ENCODE measurements at regions not wholly inside any gene's neighbourhood (a gene's known extent, or its start where the extent isn't known, plus 50 kb on each side); places are given as distances from the start of the nearest gene placed in this dataset.
"Not testable (repeated sequence)": the region's sequence is repeated elsewhere in the genome, so short reads cannot be mapped to it uniquely, and the experiment has no call there.

DNA sequence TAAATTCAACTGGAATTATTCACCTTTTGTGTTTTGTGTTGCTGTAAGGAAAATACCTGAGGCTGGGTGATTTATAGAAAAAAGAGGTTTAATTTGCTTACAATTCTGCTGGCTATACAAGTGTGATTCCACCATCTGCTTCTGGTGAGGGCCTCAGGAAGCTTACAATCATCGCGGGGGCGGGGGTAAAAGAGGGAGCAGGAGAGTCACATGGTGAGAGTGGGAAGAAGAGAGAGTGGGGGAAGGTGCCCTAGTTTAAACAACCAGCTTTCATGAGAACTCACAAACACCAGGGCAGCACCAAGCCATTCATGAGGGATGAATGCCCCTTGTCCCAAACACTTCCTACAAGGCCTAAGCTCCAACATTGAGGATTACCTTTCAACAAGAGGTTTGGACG is 760.7 kb upstream of the PCDH9 start:
- DNase-seq: no peak

DNA sequence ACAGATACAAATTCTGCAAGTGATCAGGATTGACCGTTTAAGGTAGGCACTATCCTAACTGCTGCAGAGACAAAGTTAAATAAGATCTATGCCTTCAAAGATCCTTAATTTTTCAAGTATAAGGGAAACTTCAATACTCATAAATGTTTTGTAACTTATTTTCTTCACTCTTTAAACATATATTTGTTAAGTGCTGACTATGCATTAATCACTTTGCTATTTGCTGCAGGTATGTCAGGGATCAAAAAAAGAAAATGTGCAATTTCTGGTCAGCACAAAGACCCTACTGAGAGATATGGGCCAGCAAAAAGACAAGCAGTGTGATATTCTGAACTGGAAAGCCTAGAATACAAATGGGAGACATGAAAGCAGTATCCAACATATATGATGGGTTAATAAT is 756.1 kb upstream of the PCDH9 start:
- no peak for DNase-seq

DNA sequence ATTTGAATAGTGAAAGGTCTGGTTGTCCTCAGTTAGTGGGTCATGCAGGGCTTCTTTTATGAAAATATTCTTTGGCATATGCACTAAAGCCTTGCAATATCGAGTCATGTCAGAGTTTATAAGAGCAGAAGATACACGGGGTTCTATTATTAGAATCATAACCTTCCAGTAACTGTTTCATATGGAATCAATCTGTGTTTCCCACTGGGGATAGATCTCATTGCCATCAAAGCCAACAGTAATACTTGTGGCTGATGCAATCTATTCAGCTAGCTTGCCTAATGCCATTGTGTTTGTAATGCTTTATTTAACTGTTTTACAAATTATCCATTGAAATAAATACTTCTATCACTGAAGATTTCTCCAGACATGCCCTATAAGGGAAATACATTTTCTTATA is 746.9 kb upstream of the PCDH9 start:
- DNase-seq: no peak

DNA sequence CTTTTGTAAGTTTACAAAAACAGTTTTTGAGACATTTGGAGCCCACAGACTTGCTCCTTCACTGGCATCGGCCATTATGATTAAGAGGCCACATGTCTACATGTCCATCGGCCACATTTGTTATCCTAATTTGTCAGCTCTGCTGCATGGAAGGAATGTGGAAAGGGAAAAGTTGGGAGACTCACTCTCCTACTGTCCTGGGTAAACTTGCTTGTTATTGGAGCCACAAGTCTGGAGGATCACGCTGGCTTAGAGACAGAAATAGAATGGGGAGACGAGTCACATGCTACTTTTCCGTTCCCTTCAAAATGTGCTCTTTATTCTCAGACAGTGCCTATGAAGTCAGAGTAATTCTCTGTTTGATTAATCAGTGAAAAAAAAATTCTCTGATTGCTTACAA is 741.2 kb upstream of the PCDH9 start:
- no peak for DNase-seq

DNA sequence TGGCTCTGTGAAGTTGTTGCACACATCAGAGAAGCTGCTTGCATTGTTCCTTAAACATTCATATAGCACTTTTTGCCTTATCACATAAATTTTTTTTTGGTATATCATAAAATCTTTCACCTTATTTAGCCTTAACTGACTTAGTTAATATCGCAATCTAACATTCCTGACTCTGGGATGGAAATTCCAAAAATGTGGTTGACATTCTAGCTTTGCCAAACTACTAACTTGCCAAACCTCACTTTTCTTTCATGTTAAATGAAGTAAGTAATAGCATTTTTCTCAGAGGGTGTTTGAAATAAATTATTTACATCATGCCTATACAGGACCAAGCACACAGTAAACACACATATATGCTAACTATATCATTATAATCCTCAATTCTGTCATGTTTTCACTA is 736.9 kb upstream of the PCDH9 start:
- DNase-seq: no peak

DNA sequence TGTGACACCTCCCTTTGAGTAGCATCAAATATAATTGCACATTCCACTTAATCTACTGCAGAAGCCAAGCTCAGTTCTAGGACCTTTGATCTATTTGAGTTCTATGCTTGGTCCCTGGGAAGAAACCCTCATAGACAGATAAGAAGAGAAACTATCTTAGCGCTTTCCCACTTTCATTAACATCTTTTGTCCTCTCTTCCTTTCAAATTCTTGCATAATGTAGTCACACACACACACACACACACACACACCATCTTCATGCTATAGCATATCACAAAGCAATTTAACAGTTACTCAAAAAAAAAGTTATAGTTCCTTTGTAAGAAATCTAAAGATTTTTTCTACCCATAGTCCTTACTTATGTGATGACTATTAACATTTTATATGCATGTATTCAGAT is 735.9 kb upstream of the PCDH9 start:
- DNase-seq: no peak

DNA sequence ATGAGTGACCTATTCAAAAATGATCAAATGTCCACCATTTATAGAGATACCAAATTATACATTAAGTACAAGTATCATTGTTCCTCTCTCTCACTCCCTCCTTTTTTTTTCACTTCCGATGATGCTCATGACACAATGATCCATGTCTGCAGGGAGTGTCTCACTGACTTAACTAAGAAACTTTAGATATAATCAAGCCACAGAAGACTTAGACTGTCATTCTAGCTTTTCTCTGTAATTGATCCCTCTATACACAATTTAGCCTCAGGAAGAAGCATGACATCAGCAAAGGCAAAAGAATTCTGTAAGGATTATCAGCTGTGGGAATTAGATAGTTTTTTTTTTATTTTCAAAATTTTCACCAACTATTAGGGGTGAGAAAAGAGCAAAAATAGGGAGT is 734.9 kb upstream of the PCDH9 start:
- no peak for DNase-seq

DNA sequence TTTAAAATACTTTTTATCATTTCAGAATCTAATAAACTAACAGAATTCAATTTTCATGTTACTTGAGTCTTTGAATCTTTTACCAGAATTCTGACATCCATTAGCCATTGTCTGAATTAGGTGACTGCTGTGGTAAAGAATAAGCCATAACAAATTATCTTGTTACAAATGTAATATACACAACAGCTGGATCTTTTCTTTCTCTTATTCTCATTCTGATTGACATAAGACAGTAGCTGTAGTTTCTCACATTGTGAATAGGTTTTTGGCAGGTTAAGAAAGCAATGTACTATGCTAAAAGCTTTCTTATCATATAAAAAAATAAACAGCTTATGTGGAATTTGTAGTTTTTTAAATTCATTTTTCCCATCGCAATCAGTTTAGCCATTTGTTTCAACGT is 734.0 kb upstream of the PCDH9 start:
- DNase-seq: no peak

DNA sequence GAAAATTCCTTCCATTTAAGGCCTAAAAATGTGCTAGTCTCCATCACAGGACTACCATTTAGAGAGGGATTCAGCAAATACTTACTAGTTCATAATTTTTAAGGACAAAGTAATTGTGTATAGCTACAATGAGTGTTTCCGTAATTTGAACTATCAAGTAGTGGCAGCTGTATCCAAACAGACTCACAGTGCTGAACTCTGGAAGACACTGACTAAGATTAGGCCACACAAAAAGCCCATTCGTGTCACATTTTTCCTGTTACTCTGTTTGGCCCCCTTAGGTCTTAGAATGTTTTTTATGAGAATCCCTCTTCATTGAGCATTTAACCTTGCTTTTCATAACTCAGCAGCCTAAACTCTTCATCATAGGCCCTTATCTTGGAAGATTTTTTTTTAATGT is 731.2 kb upstream of the PCDH9 start:
- DNase-seq: no peak

DNA sequence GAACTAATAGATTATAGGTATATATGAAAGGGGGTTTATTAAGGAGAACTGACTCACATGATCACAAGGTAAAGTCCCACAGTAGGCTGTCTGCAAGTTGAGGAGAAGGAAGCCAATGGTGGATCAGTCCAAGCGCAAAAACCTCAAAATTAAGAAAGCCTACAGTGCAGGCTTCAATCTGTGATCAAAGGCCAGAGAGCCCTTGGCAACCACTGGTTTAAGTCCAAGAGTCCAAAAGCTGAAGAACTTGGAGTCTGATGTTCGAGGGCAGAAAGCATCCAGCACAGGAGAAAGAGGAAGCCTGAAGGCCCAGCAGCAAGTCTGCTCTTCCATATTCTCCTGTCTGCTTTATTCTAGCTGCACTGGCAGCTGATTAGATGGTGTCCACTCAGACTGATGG is 721.3 kb upstream of the PCDH9 start:
- no peak for DNase-seq

DNA sequence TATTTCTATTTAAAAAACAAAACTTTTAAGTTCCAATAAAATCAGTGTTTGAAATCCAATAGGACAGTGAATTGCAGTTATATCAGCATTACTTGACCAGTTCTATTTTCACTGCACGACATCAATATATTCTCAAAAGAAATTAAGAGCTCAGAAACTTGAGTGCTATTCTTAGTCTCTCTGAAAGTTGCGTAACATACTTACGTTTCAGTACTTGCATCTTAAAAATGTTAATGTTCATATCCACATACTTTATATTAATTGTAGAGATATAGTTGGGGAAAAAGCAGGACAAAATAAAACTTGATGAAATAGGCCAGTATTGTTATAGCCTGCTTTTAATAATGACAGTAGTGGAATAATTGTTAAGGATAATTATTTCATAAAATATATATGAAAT is 720.5 kb upstream of the PCDH9 start:
- DNase-seq: no peak

DNA sequence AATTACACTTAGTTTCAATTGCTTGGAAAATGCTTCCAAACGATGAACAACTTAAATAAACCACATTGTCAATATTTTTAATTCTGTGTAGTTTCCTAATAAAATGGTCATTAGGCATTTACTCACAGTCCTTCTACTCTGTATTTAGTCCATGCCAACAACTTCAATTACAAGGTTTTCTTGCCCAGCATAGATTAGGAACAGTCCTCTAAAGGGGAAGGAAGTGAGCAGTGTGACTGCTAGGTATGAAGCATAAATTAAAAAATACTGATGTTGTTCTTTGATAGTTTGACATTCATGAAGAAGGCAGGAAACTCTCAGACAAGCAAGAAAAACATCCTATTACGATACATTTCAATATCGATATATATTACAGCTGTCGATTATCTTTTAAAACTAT is 716.0 kb upstream of the PCDH9 start:
- no peak for DNase-seq

DNA sequence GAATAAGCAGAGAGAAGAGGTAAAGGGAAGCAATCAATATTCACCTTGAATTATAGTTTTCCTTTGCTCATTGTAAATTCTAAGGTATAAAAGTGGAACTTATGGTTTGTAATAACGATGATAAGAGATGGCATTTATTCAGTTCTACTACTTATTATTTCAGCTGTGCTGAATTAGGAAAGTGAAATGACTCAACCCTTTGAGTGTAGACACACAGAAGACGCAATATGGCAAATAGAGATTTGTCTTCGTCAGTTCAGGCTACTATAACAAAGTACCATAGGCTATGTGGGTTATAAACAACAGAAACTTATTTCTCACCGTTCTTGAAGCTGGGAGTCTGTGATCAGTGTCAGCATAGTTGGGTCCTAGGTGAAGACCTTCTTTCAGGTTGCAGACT is 713.0 kb upstream of the PCDH9 start:
- DNase-seq: no peak

DNA sequence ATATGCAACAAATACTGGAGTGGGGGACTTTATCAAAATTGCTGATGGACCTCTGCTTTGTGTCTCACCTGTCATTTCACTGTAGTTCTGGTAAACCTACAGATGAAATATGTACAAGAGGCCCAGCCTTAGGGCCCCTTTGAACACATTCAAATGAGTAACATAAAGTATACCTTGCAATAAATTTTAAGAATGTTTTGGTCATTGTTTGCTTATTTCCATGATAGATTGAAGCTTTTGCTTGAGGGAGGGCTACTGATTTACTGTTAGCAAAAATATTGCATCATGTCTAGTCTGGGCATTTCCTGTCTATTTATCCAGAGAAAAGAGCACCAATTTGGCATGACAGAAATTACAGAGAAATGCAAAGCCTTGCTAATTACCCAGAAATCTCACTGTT is 705.5 kb upstream of the PCDH9 start:
- DNase-seq: no peak

DNA sequence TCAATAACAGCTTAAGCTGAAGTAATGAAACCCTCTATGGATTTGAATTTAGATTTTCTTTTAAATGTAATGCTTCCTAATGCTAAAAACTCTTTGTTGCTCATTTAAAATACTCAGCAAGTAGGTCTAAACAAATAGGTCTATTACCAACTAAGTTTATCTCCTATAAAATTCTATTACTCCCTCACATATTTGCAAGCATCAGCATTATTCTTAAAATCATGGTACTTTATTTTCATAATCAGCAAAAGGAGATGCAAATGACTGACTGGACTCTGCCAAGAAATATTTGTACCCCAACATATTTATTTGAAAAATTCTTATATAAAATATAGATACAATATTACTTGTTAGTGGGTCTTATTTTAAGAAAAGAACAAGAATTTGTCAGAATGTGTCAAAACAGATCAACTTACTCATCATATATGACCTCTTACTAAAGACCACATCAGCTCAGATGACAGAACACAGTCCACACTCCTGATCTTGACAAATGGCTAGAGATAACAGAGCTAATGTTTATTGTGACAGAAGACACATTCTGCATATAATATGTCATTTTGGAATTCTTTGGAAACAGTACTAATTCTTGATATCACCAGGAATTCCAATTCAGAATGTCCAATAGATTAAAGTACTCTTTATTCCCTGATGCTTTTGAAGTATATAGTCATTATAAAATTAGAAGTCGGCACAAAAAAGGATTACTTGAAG is 704.6 kb upstream of the PCDH9 start:
- no peak for DNase-seq

DNA sequence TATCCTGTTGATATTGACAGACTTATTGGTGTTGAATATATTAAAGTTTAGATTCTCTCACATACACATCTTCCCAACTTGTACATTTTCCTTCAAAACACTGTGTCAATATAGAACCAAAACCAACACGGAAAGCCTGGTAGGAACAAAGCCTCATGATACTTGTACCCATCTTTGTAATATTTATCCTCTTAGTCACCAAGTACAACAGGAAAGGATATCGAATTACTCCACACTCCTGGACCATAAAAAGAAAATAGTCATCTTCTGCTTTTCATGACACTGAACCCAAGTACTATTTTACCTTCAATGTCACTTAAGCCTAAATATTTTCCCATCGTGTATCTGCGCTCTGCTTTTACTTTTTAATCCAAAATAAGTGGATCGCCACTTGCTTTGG is 702.9 kb upstream of the PCDH9 start:
- DNase-seq: no peak

DNA sequence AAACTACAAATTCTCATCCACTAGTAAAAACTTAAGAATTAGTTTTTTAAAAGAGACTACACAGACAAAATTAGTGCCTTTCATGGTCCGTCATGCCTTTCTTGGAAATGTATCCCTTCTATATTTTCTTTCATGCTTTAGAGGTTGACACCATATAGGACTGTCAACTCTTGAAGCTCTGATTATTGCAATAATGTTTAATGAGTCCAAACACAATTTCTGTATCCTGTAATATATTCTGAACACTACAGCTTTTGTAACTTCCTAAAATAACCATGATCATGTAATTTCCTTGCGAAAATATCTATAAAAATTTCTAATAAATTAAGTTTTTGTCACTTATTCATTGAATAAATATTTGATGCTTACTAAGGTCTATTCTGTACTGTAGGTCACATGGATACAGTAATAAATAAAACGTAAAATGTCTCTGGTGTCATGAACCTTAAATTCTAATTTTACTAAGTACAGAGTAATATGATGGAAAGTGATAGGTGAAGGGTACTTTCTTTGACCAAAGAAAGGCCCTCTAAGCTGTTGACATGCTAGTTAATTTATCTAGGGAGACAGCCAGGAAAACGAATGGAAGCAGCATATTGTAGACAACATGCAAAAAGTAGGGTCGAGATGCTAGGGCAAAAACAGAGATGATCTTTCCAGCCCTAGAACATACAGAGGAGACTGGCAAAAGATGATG is 687.3 kb upstream of the PCDH9 start:
- no peak for DNase-seq

DNA sequence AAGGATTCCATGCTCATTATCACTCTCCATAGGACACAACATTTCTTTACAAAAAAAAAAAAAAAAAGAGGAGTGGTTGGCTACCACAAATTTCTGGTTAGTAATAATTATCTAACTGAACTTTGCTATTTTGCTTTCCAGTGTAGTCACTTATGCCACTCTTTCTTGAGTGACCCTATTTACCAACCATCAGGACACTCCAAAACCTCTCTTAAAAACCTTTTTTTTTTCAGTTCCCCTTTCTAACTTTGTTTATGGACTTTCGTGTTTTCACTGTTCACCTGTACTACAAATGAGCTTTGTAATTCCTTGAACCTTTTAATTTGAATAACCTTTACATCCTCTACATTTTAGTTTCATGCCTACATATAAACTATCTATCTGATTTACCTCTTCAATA is 686.5 kb upstream of the PCDH9 start:
- no peak for DNase-seq

DNA sequence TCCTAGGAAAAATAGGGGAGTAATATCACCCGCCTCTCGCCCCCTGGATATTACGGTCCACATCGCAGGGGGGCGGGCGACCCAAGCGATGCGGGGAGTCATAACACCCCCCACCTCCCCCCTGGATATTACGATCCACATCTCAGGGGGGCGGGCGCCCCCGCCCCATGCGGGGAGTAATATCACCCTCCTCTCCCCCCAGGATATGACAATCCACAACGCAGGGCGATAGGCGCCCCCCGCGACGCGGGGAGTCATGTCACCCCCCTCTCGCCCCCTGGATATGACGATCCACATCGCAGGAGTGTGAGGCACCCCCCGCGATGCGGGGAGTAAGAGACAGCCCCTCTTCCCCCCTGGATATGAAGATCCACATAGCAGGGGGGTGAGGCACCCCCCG is 684.4 kb upstream of the PCDH9 start:
- DNase-seq: no peak

DNA sequence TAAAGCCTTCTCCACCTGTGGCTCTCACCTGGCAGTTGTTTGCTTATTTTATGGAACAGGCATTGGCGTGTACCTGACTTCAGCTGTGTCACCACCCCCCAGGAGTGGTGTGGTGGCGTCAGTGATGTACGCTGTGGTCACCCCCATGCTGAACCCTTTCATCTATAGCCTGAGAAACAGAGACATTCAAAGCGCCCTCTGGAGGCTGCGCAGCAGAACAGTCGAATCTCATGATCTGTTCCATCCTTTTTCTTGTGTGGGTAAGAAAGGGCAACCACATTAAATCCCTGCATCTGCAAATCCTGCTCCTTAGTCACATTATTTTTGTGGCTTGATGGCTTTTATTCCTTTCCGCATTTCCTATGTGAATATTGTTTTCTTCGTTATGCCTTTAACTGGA is 672.8 kb upstream of the PCDH9 start:
- not testable (repeated sequence) for DNase-seq

DNA sequence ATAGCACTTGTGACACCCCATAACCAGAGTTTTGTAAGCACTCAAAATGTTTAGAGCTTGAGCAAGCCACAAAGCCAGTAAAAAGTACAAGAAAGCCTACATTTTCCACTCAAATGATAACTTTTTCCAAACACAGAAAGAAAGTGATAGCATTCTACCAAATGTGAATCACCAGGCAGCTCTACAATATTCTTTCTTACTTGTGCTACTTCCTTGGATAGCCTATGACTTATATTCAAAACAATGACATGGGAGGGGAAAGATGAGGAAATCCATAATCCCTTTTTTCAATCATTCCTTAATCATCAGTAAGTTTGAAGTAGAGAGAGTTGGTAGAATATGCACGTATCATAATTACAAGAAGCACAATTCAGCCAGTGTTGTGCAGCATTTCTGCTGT is 650.8 kb upstream of the PCDH9 start:
- no peak for DNase-seq

DNA sequence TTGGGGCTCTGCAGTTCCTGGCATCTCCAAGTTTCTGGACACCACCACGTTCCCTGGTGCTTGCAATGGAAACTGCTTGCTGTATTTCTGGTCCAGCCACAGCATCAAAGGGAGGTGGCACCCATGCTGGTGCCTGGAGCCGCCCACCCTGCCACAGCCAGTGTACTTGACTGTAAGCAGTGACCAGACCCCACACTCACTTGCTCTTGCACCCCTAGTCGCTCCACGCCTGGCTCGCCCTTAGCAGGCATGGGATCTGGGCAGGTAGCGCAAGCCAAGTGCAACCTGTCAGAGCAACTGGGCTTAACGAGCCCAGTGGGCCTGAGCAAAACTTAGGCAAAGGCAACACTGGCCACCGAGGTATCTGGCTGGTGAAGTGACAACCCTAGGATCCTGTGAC is 648.2 kb upstream of the PCDH9 start:
- no peak for DNase-seq

DNA sequence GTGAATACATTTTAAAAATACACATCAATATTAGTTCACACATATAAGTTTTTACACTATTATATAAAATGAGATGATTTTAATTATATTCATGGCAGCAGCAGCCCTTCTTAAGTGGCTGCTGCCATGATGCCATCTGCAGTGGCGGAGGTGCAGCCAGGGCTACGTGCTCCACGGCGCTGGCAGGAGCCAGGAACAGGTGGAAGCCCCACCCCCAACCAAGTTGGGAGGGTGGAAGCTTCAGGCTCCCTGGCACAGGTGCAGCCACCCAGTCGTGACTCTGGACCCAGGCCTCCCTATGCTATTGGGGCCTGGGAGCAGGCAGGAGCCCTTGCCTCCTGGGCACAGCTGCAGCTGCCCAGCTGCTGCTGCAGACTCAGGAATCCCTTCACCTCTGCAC is 646.9 kb upstream of the PCDH9 start:
- no peak for DNase-seq

DNA sequence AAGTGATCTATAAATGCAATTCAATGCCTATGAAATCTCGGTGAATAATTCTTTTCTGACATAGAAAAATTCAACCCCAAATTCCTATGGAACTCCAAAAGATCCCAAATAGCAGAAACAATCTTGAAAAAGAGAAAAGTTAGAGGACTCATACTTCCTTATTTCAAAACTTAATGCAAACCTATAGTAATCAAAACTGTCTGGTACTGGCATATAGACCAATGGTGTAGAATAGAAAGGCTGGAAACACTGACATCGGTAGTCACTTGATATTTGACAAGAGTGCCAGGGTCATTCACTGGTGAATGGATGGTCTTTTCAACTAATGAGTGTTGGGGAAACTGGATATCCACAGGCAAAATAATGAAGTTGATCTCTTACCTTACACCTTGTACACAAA is 637.1 kb upstream of the PCDH9 start:
- DNase-seq: no peak

DNA sequence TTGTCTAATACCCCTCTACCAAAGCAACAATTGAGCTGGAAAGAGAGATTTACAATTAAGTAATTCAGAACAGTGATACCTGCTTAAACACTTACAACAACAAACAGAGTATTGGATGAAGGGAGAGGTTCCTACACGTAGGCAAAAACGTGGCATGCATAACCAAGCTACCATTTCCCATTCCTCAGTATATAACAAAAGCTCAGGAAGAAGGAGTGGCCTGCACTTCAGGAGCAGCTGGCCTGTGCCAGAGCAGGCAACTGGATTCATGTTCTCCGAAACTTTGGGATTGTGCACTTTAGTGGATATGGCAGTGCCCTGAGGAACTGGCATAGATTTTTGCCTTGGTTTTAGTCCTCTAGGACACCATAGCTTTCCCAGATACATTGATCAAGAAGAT is 630.2 kb upstream of the PCDH9 start:
- DNase-seq: no peak
